ENCODE measurements at regions not wholly inside any gene's neighbourhood (a gene's known extent, or its start where the extent isn't known, plus 50 kb on each side); places are given as distances from the start of the nearest gene placed in this dataset.

DNA sequence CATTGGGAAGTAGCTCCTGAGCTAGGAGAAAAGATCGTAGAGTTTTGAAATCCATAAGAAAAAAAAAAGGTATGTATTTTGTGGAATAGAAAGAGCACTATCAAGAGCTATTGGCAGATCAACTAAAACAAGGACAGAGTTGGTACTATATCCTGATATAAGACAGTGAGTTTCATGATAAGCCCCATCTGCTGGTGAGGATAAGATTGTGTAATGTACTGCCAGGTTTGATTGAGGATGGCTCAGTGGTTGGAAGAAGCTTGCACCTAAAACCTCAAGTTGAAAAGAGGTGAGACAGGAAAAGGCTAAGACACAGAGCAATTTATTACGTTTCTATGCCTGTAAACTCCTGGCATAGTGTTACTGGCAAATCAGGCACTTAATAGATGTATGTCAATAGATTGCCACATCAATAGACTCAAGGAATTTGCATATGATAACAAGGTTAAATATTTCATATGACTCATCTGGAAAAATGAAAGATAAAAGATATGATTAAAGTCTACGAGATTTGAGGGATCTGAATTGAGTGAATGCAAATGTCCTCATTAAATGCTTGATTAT, 525.6 kb downstream of the FLRT2 start:
- Histone ChIP-seq H3K27ac (no peak overlapping the region), H3K79me2 (no peaks in the 10 kb centered on the region), H3K27me3 (no peaks in the 10 kb centered on the region)

DNA sequence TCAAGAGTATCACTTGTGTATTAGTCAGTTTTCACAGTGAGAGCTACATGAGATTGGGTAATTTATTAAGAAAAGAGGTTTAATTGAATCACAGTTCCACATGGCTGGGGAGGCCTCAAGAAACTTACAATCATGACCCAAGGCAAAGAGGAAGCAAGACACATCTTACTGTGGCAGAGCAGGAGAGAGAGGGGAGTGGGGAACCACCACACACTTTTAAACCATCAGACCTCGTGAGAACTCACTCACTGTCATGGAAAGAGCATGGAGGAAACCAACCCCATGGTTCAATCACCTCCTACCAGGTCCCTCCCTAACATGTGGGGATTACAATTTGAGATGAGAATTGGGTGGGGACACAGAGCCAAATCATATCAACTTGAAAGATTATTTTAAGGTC, 522.9 kb downstream of the FLRT2 start:
- no peak for DNase-seq (ENCODE audit: low spot score)
- WGBS (ENCODE audit: low lambda C conversion rate, missing lambda C conversion rate) = 86% methylated on average over 1 of the region's 1 CpG

More for the DNA sequence above, 525.6 kb downstream of the FLRT2 start:
- no peak overlapping the region for H2AFZ ChIP-seq
- no peaks in the 10 kb centered on the region for H3K4me1 ChIP-seq (ENCODE audit: insufficient read depth)
- H3K4me3 ChIP-seq = no peak overlapping the region
- DNase-seq (ENCODE audit: low spot score) = no peak
- H3K36me3 ChIP-seq (replicated peaks; ENCODE audit: insufficient read depth, low read depth) = no peaks in the 10 kb centered on the region
- no peaks in the 10 kb centered on the region for H3K9me2 ChIP-seq (replicated peaks; ENCODE audit: insufficient read depth)
- no peak overlapping the region for H3K4me2 ChIP-seq
- 70% methylated on average over 3 of the region's 3 CpGs for WGBS (ENCODE audit: low lambda C conversion rate, missing lambda C conversion rate)
- H4K20me1 ChIP-seq (ENCODE audit: insufficient read depth, poor library complexity, severe bottlenecking) = no peaks in the 10 kb centered on the region
- no peaks in the 10 kb centered on the region for H3K9me3 ChIP-seq (ENCODE audit: low read depth)
- TF ChIP-seq, protein P1, sequence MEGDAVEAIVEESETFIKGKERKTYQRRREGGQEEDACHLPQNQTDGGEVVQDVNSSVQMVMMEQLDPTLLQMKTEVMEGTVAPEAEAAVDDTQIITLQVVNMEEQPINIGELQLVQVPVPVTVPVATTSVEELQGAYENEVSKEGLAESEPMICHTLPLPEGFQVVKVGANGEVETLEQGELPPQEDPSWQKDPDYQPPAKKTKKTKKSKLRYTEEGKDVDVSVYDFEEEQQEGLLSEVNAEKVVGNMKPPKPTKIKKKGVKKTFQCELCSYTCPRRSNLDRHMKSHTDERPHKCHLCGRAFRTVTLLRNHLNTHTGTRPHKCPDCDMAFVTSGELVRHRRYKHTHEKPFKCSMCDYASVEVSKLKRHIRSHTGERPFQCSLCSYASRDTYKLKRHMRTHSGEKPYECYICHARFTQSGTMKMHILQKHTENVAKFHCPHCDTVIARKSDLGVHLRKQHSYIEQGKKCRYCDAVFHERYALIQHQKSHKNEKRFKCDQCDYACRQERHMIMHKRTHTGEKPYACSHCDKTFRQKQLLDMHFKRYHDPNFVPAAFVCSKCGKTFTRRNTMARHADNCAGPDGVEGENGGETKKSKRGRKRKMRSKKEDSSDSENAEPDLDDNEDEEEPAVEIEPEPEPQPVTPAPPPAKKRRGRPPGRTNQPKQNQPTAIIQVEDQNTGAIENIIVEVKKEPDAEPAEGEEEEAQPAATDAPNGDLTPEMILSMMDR (IDR thresholded peaks at IDR 0.05; ENCODE audit: poor library complexity) = peak; percentile 13
- no peak for TF ChIP-seq EZH2phosphoT487 (IDR thresholded peaks at IDR 0.05; ENCODE audit: low read depth, severe bottlenecking, unreplicated experiment)

DNA sequence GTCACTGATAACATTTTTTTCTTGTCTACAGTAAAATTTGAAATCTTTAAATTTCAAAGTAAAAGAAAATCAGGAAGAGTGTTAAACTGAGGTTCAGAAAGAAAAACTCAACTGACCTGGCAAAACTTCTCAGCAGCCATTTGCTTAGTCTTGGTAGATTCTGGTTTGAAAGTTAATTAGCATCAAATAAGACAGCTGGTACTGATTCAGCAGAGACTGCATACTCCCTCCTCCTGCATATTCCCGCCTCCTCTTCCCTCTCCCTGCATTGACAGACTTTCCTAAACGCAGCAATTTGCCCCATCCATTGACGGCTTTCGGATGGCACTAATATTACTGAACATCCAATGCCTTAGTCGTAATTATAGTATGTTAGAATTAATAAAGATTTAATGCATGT, 520.8 kb downstream of the FLRT2 start:
- DNase-seq (ENCODE audit: low spot score) = no peak
- H3K27me3 ChIP-seq = no peaks in the 10 kb centered on the region
- no peaks in the 10 kb centered on the region for H3K79me2 ChIP-seq
- 85% methylated on average over 5 of the region's 5 CpGs for WGBS (ENCODE audit: low lambda C conversion rate, missing lambda C conversion rate)
- H4K20me1 ChIP-seq (ENCODE audit: insufficient read depth, poor library complexity, severe bottlenecking) = no peaks in the 10 kb centered on the region
- H3K4me1 ChIP-seq (ENCODE audit: insufficient read depth) = no peaks in the 10 kb centered on the region
- no peak overlapping the region for H3K4me2 ChIP-seq
- no peaks in the 10 kb centered on the region for H3K36me3 ChIP-seq (replicated peaks; ENCODE audit: insufficient read depth, low read depth)
- no peaks in the 10 kb centered on the region for H3K9me2 ChIP-seq (replicated peaks; ENCODE audit: insufficient read depth)
- no peak overlapping the region for H2AFZ ChIP-seq
- TF ChIP-seq EZH2phosphoT487 (IDR thresholded peaks at IDR 0.05; ENCODE audit: low read depth, severe bottlenecking, unreplicated experiment) (no peak), EZH2 (IDR thresholded peaks at IDR 0.05; ENCODE audit: borderline replicate concordance) (no peak)
- no peak overlapping the region for H3K27ac ChIP-seq
- H3K4me3 ChIP-seq = no peak overlapping the region
- no peaks in the 10 kb centered on the region for H3K9me3 ChIP-seq (ENCODE audit: low read depth)

More for the DNA sequence above, 522.9 kb downstream of the FLRT2 start:
- Histone ChIP-seq H3K4me2 (no peak overlapping the region), H3K9me3 (ENCODE audit: low read depth) (no peaks in the 10 kb centered on the region), H2AFZ (no peak overlapping the region), H3K79me2 (no peaks in the 10 kb centered on the region), H3K4me3 (no peak overlapping the region), H3K27me3 (no peaks in the 10 kb centered on the region), H3K9me2 (replicated peaks; ENCODE audit: insufficient read depth) (no peaks in the 10 kb centered on the region), H3K27ac (no peak overlapping the region), H3K36me3 (replicated peaks; ENCODE audit: insufficient read depth, low read depth) (no peaks in the 10 kb centered on the region), H4K20me1 (ENCODE audit: insufficient read depth, poor library complexity, severe bottlenecking) (no peaks in the 10 kb centered on the region), H3K4me1 (ENCODE audit: insufficient read depth) (no peaks in the 10 kb centered on the region)
- no peak for TF ChIP-seq EZH2phosphoT487 (IDR thresholded peaks at IDR 0.05; ENCODE audit: low read depth, severe bottlenecking, unreplicated experiment)
- TF ChIP-seq EZH2 (IDR thresholded peaks at IDR 0.05; ENCODE audit: borderline replicate concordance) = no peak
- TF ChIP-seq, protein P1 (IDR thresholded peaks at IDR 0.05; ENCODE audit: poor library complexity) = no peak

DNA sequence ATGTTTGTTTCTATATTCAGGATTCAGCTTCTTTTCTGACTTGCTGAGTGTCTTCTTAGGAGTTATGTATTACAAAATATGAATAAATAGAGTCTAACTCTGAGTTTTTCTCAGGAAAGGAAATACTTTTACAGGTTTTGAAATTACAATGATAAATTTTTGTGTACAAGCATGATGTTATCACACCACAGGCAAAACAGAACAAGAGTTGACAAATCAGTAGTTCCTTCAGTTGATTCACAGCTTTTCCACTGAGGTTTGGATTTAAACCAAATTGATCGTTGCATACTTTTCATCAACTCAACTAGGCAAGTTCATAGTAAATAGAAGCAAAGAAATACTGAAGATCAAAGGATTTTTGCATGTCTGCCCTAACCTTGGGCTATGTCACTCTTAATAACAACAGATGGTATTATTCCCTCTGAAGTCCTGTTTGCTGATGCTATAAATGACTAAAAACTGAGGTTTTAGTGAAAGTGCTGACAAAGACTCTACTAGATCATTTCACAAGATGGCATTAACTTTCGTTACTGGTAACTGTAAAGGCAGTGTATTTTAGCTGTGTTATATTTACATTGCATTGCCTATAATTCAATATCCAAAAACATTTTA, 520.2 kb downstream of the FLRT2 start:
- no peak overlapping the region for H3K27ac ChIP-seq
- H3K4me1 ChIP-seq (ENCODE audit: insufficient read depth) = no peaks in the 10 kb centered on the region
- WGBS (ENCODE audit: low lambda C conversion rate, missing lambda C conversion rate) = 55% methylated on average over 2 of the region's 2 CpGs
- no peaks in the 10 kb centered on the region for H4K20me1 ChIP-seq (ENCODE audit: insufficient read depth, poor library complexity, severe bottlenecking)
- no peaks in the 10 kb centered on the region for H3K27me3 ChIP-seq
- H3K4me2 ChIP-seq = no peak overlapping the region
- H3K9me3 ChIP-seq (ENCODE audit: low read depth) = no peaks in the 10 kb centered on the region
- no peaks in the 10 kb centered on the region for H3K79me2 ChIP-seq
- H2AFZ ChIP-seq = no peak overlapping the region
- no peak overlapping the region for H3K4me3 ChIP-seq
- DNase-seq (ENCODE audit: low spot score) = no peak
- H3K9me2 ChIP-seq (replicated peaks; ENCODE audit: insufficient read depth) = no peaks in the 10 kb centered on the region
- H3K36me3 ChIP-seq (replicated peaks; ENCODE audit: insufficient read depth, low read depth) = no peaks in the 10 kb centered on the region
- TF ChIP-seq, protein P1 (IDR thresholded peaks at IDR 0.05; ENCODE audit: poor library complexity) = no peak
- TF ChIP-seq EZH2phosphoT487 (IDR thresholded peaks at IDR 0.05; ENCODE audit: low read depth, severe bottlenecking, unreplicated experiment) (no peak), EZH2 (IDR thresholded peaks at IDR 0.05; ENCODE audit: borderline replicate concordance) (no peak)

Measured in hepatocyte (in vitro differentiated cells).